K562 (cell line): ENCODE measurements at regions not wholly inside any gene's neighbourhood (a gene's known extent, or its start where the extent isn't known, plus 50 kb on each side); places are given as distances from the start of the nearest gene placed in this dataset.

Experiments used
- ATAC-seq: fragments of 200-7000 bp; cut with Tn5 transposase; 3 replicates; pipeline ENCODE4 v1.9.1; 2020; ENCODE audit warnings: moderate library complexity
- BruUV-seq: library from RNA; stranded (reverse); fragments of 400-500 nt; replicated peaks from 2 replicates; lab custom pipeline; 2021; lab: Mats Ljungman, UMichigan
- CTCF ChIA-PET: fragments of 300-600 bp; formaldehyde crosslinking; extraction: SDS; loops from one replicate; lab custom pipeline; 2021; ENCODE audit warnings: low intra/inter-chr PET ratio; lab: Yijun Ruan, JAX
- POLR2A ChIA-PET: fragments of 300-600, 350-650 bp; sonication (Branson Sonifier 250); formaldehyde crosslinking; extraction: SDS; loops from one replicate; lab custom pipeline; 2021; ENCODE audit warnings: antibody characterized with exemption, inconsistent platforms; lab: Yijun Ruan, JAX
- DNase-seq, 4 experiments: peaks; one replicate each; pipeline versions ENCODE4 v3.0.0 to v3.0.0-alpha.2; 2011 to 2018; ENCODE audit warnings: low spot score in 3 of 4, mixed read lengths in 3 of 4; ENCODE audit errors: extremely low read depth in 1 of 4
- FAIRE-seq: peaks from 2 replicates; lab custom pipeline; 2011; peaks lifted over from hg19 to GRCh38; lab: Jason Lieb, UNC
- H2AFZ ChIP-seq: 2 replicates; pipeline ENCODE4 v1.6.0; 2011; ENCODE audit warnings: low read depth, low read length, control low read depth, inconsistent platforms
- H3K27ac ChIP-seq: fragments of 200-600 bp; 3 replicates; pipeline ENCODE4 v1.8.0; 2011; ENCODE audit warnings: low read depth, mild to moderate bottlenecking, control low read depth, inconsistent platforms, low read length, moderate library complexity, mixed read lengths; ENCODE audit errors: extremely low read depth
- H3K27me3 ChIP-seq, 2 experiments: fragments of 300-600 bp in 1 of 2; 2 replicates in 1 of 2; 3 replicates in 1 of 2; pipeline versions ENCODE4 v1.6.0 to v1.8.0; 2011; ENCODE audit warnings: inconsistent platforms in 2 of 2, low read length in 2 of 2, mild to moderate bottlenecking in 1 of 2, mixed read lengths in 1 of 2, moderate library complexity in 1 of 2; ENCODE audit not compliant: control insufficient read depth in 2 of 2, insufficient read depth in 2 of 2
- H3K36me3 ChIP-seq: fragments of 300-600 bp; 3 replicates; pipeline ENCODE4 v1.8.0; 2011; ENCODE audit warnings: mild to moderate bottlenecking, low read length, inconsistent platforms; ENCODE audit not compliant: control insufficient read depth, insufficient read depth
- H3K4me1 ChIP-seq, 2 experiments: fragments of 200-600 bp in 1 of 2; replicated peaks in 1 of 2; 2 replicates in 1 of 2; 3 replicates in 1 of 2; pipeline versions ENCODE4 v1.5.1 to v1.8.0; 2011; ENCODE audit warnings: inconsistent platforms in 2 of 2, low read length in 2 of 2, mild to moderate bottlenecking in 1 of 2, mixed read lengths in 1 of 2, moderate library complexity in 1 of 2; ENCODE audit not compliant: control insufficient read depth in 2 of 2, insufficient read depth in 2 of 2
- H3K4me2 ChIP-seq: 2 replicates; pipeline ENCODE4 v1.6.1; 2011; ENCODE audit warnings: low read length, control low read depth, inconsistent platforms, mixed read lengths; ENCODE audit not compliant: insufficient read depth
- H3K4me3 ChIP-seq: fragments of 200-600 bp; sonication (generic), shearing (Covaris generic); 2 replicates; pipeline ENCODE4 v1.5.1; 2016; ENCODE audit warnings: control low read depth, inconsistent platforms
- H3K79me2 ChIP-seq: fragments of 200-600 bp; 3 replicates; pipeline ENCODE4 v1.8.0; 2011; ENCODE audit warnings: low read length, inconsistent platforms; ENCODE audit not compliant: control insufficient read depth, insufficient read depth
- H3K9ac ChIP-seq, 2 experiments: 2 replicates each; pipeline versions ENCODE4 v1.6.0 to v1.6.1; 2011; ENCODE audit warnings: low read depth in 2 of 2, low read length in 2 of 2, control low read depth in 1 of 2, inconsistent platforms in 1 of 2, mild to moderate bottlenecking in 1 of 2, mixed read lengths in 1 of 2; ENCODE audit not compliant: insufficient read depth in 1 of 2
- H3K9me1 ChIP-seq: one replicate; pipeline ENCODE4 v1.6.0; 2011; ENCODE audit warnings: inconsistent platforms, mild to moderate bottlenecking, low read length, moderate library complexity; ENCODE audit not compliant: control insufficient read depth, insufficient read depth
- H3K9me3 ChIP-seq: replicated peaks from 2 replicates; pipeline ENCODE4 v1.5.1; 2011; ENCODE audit warnings: low read depth, low read length, inconsistent platforms; ENCODE audit not compliant: control insufficient read depth, insufficient read depth
- H4K20me1 ChIP-seq: replicated peaks from 2 replicates; pipeline ENCODE4 v1.6.1; 2011; ENCODE audit warnings: low read length, inconsistent platforms, mixed read lengths; ENCODE audit not compliant: control insufficient read depth, insufficient read depth
- FOXM1 ChIP-seq, 2 experiments: fragments of 450-650 bp in 1 of 2; sonication (generic) in 1 of 2; formaldehyde crosslinking in 1 of 2; IDR thresholded peaks; 2 replicates each; pipeline versions ENCODE4 v1.6.1 to v1.9.0; 2017 to 2022; ENCODE audit warnings: low read depth in 2 of 2, mild to moderate bottlenecking in 2 of 2, missing genetic modification reagents in 1 of 2, moderate library complexity in 1 of 2
- FOXP1 ChIP-seq: sonication (generic); formaldehyde crosslinking; IDR thresholded peaks from 2 replicates; pipeline ENCODE4 v1.8.0; 2022; ENCODE audit warnings: mild to moderate bottlenecking, missing genetic modification reagents
- HDAC3 ChIP-seq: fragments of 450-650 bp; IDR thresholded peaks from 2 replicates; pipeline ENCODE4 v1.6.1; 2018; ENCODE audit warnings: borderline replicate concordance, mild to moderate bottlenecking, moderate library complexity; ENCODE audit not compliant: partially characterized antibody
- MLX ChIP-seq, 2 experiments: fragments of 450-650 bp in 1 of 2; sonication (generic) in 1 of 2; formaldehyde crosslinking; conservative IDR thresholded peaks; 2 replicates each; pipeline versions ENCODE4 v1.4.0 to v1.8.1; 2020 to 2022; ENCODE audit warnings: mild to moderate bottlenecking in 1 of 2, missing genetic modification reagents in 1 of 2
- NONO ChIP-seq, 2 experiments: fragments of 200-400 bp in 1 of 2; fragments of 450-650 bp in 1 of 2; formaldehyde crosslinking in 1 of 2; IDR thresholded peaks; 2 replicates each; pipeline ENCODE4 v1.6.1; 2017; ENCODE audit warnings: low read depth in 2 of 2, mild to moderate bottlenecking in 2 of 2, moderate library complexity in 2 of 2, low read length in 1 of 2
- PHF20 ChIP-seq: fragments of 450-650 bp; IDR thresholded peaks from 2 replicates; pipeline ENCODE4 v1.6.1; 2018; ENCODE audit not compliant: partially characterized antibody
- ZNF175 ChIP-seq: fragments of 200-800 bp; sonication (Bioruptor generic); IDR thresholded peaks from 2 replicates; pipeline ENCODE4 v1.6.1; 2016; ENCODE audit warnings: low read depth, mild to moderate bottlenecking, missing genetic modification characterization, missing compliant biosample characterization
- ZNF507 ChIP-seq: conservative IDR thresholded peaks from 2 replicates; pipeline ENCODE4 v1.6.1; 2017; ENCODE audit warnings: missing genetic modification characterization, missing compliant biosample characterization
- ZNF583 ChIP-seq: fragments of 250-450 bp; sonication (Bioruptor Pico); IDR thresholded peaks from 2 replicates; pipeline ENCODE4 v1.4.0; 2020
- WGBS: fragments of 100-300 bp; shearing (Covaris generic); methylation state at CpG from one replicate; pipeline ENCODE4 v1.1.6; 2016; ENCODE audit warnings: low coverage, mixed read lengths; ENCODE audit not compliant: insufficient coverage; ENCODE audit errors: missing lambda C conversion rate; 5-methylcytosine and 5-hydroxymethylcytosine counted together
- in situ Hi-C: fragments of 300-500 bp; cut with MboI; formaldehyde crosslinking; loops from 4 replicates; pipeline ENCODE4 v1.15.0; 2018; ENCODE audit warnings: inconsistent platforms, mixed read lengths
- intact Hi-C: fragments of 100-400 bp; cut with micrococcal nuclease; formaldehyde crosslinking; loops from 2 replicates; pipeline ENCODE4 v1.14.2; 2022

GRCh38 chr6:45781890-45782289 lies 233.8 kb downstream of the CLIC5 start:
- TF ChIP-seq ZNF583 (CRISPR knock-in tag) = no peak

GRCh38 chr6:45780523-45780922 lies 235.1 kb downstream of the CLIC5 start:
- Histone ChIP-seq H3K9ac (no peak overlapping the region), H3K9me3 (no peaks in the 10 kb centered on the region), H3K36me3 (no peaks in the 10 kb centered on the region; the same call in 2 of the 3 replicates), H3K4me1 (no peaks in the 10 kb centered on the region), H2AFZ (no peak overlapping the region), H3K9me1 (no peaks in the 10 kb centered on the region), H3K79me2 (no peaks in the 10 kb centered on the region), H3K27me3 (no peaks in the 10 kb centered on the region; a peak in 2 of 5 replicates), H3K27ac (no peak overlapping the region), H4K20me1 (no peaks in the 10 kb centered on the region), H3K4me2 (no peak overlapping the region), H3K4me3 (no peak overlapping the region)
- no peak for DNase-seq
- 0% methylated on average over 2 of the region's 2 CpGs for WGBS
- intact Hi-C loops (no loop called here), in situ Hi-C loops (no loop called here)
- POLR2A ChIA-PET = interaction anchor here (1.6 kb wide), 1 partner anchor 15 kb away, joined by 4 read pairs; no protein-coding TSS in a partner anchor
- TF ChIP-seq HDAC3 (no peak), FOXP1 (CRISPR knock-in tag) (no peak), ZNF175 (CRISPR knock-in tag) (no peak), ZNF507 (tag) (no peak), FOXM1 (IDR thresholded peaks at IDR 0.05; ENCODE audit: low read depth) (no peak), FOXM1 (CRISPR knock-in tag; IDR thresholded peaks at IDR 0.05; ENCODE audit: low read depth) (no peak), MLX (CRISPR knock-in tag; conservative IDR thresholded peaks at IDR 0.05) (no peak), PHF20 (no peak), NONO (IDR thresholded peaks at IDR 0.05; ENCODE audit: low read depth in 2 of 2, low read length in 1 of 2) (no peak)
- no peak for ATAC-seq
- CTCF ChIA-PET = no interaction called here
- BruUV-seq = no TSS peak
- no peak for FAIRE-seq

More at GRCh38 chr6:45781890-45782289, 233.8 kb downstream of the CLIC5 start:
- DNase-seq (no peak), ATAC-seq (no peak), FAIRE-seq (no peak)
- Histone ChIP-seq H3K4me2 (no peak overlapping the region), H3K4me1 (no peaks in the 10 kb centered on the region), H3K79me2 (no peaks in the 10 kb centered on the region), H4K20me1 (no peaks in the 10 kb centered on the region), H3K4me3 (no peak overlapping the region), H3K36me3 (no peaks in the 10 kb centered on the region; the same call in 2 of the 3 replicates), H3K9me1 (no peaks in the 10 kb centered on the region), H2AFZ (no peak overlapping the region), H3K9me3 (no peaks in the 10 kb centered on the region), H3K27ac (no peak overlapping the region), H3K27me3 (peaks cover 0 to 7% of the 10 kb centered on the region in 2 experiments; a peak in 3 of 5 replicates), H3K9ac (no peak overlapping the region)
- POLR2A ChIA-PET = interaction anchor here (0.6 to 1.6 kb wide), 3 partner anchors 14 to 1122 kb away, joined by 3 to 4 read pairs (median 4); no protein-coding TSS in a partner anchor
- intact Hi-C loops = no loop called here
- CTCF ChIA-PET = no interaction called here
- no TSS peak for BruUV-seq
- in situ Hi-C loops = no loop called here
- WGBS = 0% methylated on average over 3 of the region's 3 CpGs
